HepG2 (cell line): ENCODE measurements at regions not wholly inside any gene's neighbourhood (a gene's known extent, or its start where the extent isn't known, plus 50 kb on each side); places are given as distances from the start of the nearest gene placed in this dataset.

Experiments used
- ATAC-seq: fragments of 200-7000 bp; cut with Tn5 transposase; 3 replicates; pipeline ENCODE4 v1.9.1; 2020; ENCODE audit warnings: mild to moderate bottlenecking, moderate library complexity
- BruUV-seq: library from RNA; stranded (reverse); fragments of 400-500 nt; replicated peaks from 2 replicates; lab custom pipeline; 2021; lab: Mats Ljungman, UMichigan
- CTCF ChIA-PET: fragments of 300-600 bp; formaldehyde crosslinking; extraction: SDS; loops from one replicate; lab custom pipeline; 2021; ENCODE audit warnings: low total read pairs, inconsistent platforms, low intra/inter-chr PET ratio; lab: Yijun Ruan, JAX
- POLR2A ChIA-PET: fragments of 350-600 bp; sonication (Branson Sonifier 250); formaldehyde crosslinking; loops from one replicate; lab custom pipeline; 2020; ENCODE audit warnings: antibody characterized with exemption, inconsistent platforms; lab: Yijun Ruan, JAX
- DNase-seq: peaks from one replicate; pipeline ENCODE4 v3.0.0-alpha.2; 2015; ENCODE audit warnings: low spot score
- FAIRE-seq: peaks from 3 replicates; lab custom pipeline; 2011; peaks lifted over from hg19 to GRCh38; lab: Jason Lieb, UNC
- H2AFZ ChIP-seq: one replicate; pipeline ENCODE4 v1.6.1; 2011; ENCODE audit warnings: low read length, inconsistent platforms
- H3K27ac ChIP-seq: fragments of 300-600 bp; 3 replicates; pipeline ENCODE4 v1.8.0; 2011; ENCODE audit warnings: mixed run types, mild to moderate bottlenecking, mixed read lengths, low read length, inconsistent platforms; ENCODE audit not compliant: insufficient read depth; ENCODE audit errors: extremely low read length
- H3K27me3 ChIP-seq, 2 experiments: fragments of 200-600 bp in 1 of 2; 2 replicates in 1 of 2; 3 replicates in 1 of 2; pipeline versions ENCODE4 v1.6.0 to v1.8.0; 2011; ENCODE audit warnings: low read length in 2 of 2, mild to moderate bottlenecking in 2 of 2, moderate library complexity in 2 of 2, inconsistent platforms in 1 of 2; ENCODE audit not compliant: insufficient read depth in 2 of 2, control insufficient read depth in 1 of 2
- H3K36me3 ChIP-seq, 2 experiments: fragments of 200-600 bp in 1 of 2; replicated peaks in 1 of 2; 2 replicates in 1 of 2; 3 replicates in 1 of 2; pipeline versions ENCODE4 v1.5.1 to v1.8.0; 2011; ENCODE audit warnings: low read length in 2 of 2, inconsistent platforms in 1 of 2; ENCODE audit not compliant: insufficient read depth in 2 of 2, control insufficient read depth in 1 of 2
- H3K4me1 ChIP-seq: 2 replicates; pipeline ENCODE4 v1.5.1; 2012; ENCODE audit warnings: low read length, inconsistent platforms; ENCODE audit not compliant: insufficient read depth
- H3K4me2 ChIP-seq: 2 replicates; pipeline ENCODE4 v1.6.0; 2011; ENCODE audit warnings: low read depth, low read length, inconsistent platforms
- H3K4me3 ChIP-seq, 3 experiments: fragments of 200-600 bp in 1 of 3; sonication (generic), shearing (Covaris generic) in 1 of 3; replicated peaks in 1 of 3; 2 replicates each; pipeline ENCODE4 v1.5.1; 2011 to 2016; ENCODE audit warnings: low read length in 3 of 3, inconsistent platforms in 2 of 3, low read depth in 2 of 3, mild to moderate bottlenecking in 2 of 3, control low read depth in 1 of 3, mixed read lengths in 1 of 3; ENCODE audit not compliant: insufficient read depth in 1 of 3
- H3K79me2 ChIP-seq: one replicate; pipeline ENCODE4 v1.6.1; 2011; ENCODE audit warnings: low read length, inconsistent platforms; ENCODE audit not compliant: insufficient read depth
- H3K9ac ChIP-seq: 2 replicates; pipeline ENCODE4 v1.6.0; 2011; ENCODE audit warnings: mild to moderate bottlenecking, low read depth, low read length, inconsistent platforms; ENCODE audit not compliant: insufficient read depth
- H3K9me3 ChIP-seq: 2 replicates; pipeline ENCODE4 v1.5.1; 2012; ENCODE audit warnings: mild to moderate bottlenecking, low read length
- H4K20me1 ChIP-seq: 2 replicates; pipeline ENCODE4 v1.6.0; 2011; ENCODE audit warnings: inconsistent platforms, mild to moderate bottlenecking, low read length, moderate library complexity; ENCODE audit not compliant: insufficient read depth
- MATR3 ChIP-seq: sonication (generic); formaldehyde crosslinking; IDR thresholded peaks from 2 replicates; pipeline ENCODE4 v1.4.0; 2020; ENCODE audit warnings: missing genetic modification reagents
- POLR2AphosphoS2 ChIP-seq: IDR thresholded peaks from 2 replicates; pipeline ENCODE4 v1.6.1; 2011; ENCODE audit warnings: low read depth, low read length, improper control_type of control experiment
- ZBTB20 ChIP-seq: sonication (generic); formaldehyde crosslinking; IDR thresholded peaks from 2 replicates; pipeline ENCODE4 v1.8.1; 2023; ENCODE audit warnings: missing genetic modification reagents, low read depth, mild to moderate bottlenecking, borderline replicate concordance
- ZMYM2 ChIP-seq: sonication (generic); formaldehyde crosslinking; IDR thresholded peaks from 2 replicates; pipeline ENCODE4 v1.8.0; 2022; ENCODE audit warnings: mild to moderate bottlenecking, missing genetic modification reagents
- ZNF30 ChIP-seq: sonication (generic); formaldehyde crosslinking; IDR thresholded peaks from 2 replicates; pipeline ENCODE4 v1.5.0; 2020; ENCODE audit warnings: mild to moderate bottlenecking, missing genetic modification reagents
- ZNF383 ChIP-seq: sonication (generic); formaldehyde crosslinking; IDR thresholded peaks from 2 replicates; pipeline ENCODE4 v1.4.0; 2020; ENCODE audit warnings: missing genetic modification reagents, mild to moderate bottlenecking, borderline replicate concordance
- ZNF672 ChIP-seq: sonication (generic); formaldehyde crosslinking; IDR thresholded peaks from 2 replicates; pipeline ENCODE4 v1.8.1; 2022; ENCODE audit warnings: missing genetic modification reagents
- ZNF703 ChIP-seq: sonication (generic); formaldehyde crosslinking; IDR thresholded peaks from 2 replicates; pipeline ENCODE4 v1.5.1; 2020; ENCODE audit warnings: missing genetic modification reagents, mild to moderate bottlenecking, moderate library complexity, borderline replicate concordance
- in situ Hi-C: cut with HindIII; loops from 2 replicates; pipeline ENCODE4 v1.10.0; 2017; ENCODE audit warnings: low pct_unique_long_range_greater_than_20kb; ENCODE audit not compliant: extremely low pct_ligation_motif_present
- intact Hi-C: fragments of 100-400 bp; cut with micrococcal nuclease; formaldehyde crosslinking; loops from one replicate; pipeline ENCODE4 v1.10.0; 2022; ENCODE audit not compliant: unreplicated experiment
- TF ChIP-seq, protein P1 (sequence below): sonication (generic); formaldehyde crosslinking; conservative IDR thresholded peaks from 2 replicates; pipeline ENCODE4 v1.5.0; 2020; ENCODE audit warnings: missing genetic modification reagents
- TF ChIP-seq, protein P2 (sequence below): sonication (generic); formaldehyde crosslinking; IDR thresholded peaks from 2 replicates; pipeline ENCODE4 v1.5.1; 2020; ENCODE audit warnings: missing genetic modification reagents, mild to moderate bottlenecking, borderline replicate concordance
- TF ChIP-seq, protein P3 (sequence below): sonication (generic); formaldehyde crosslinking; IDR thresholded peaks from one replicate; pipeline ENCODE4 v1.5.1; 2020; ENCODE audit warnings: mild to moderate bottlenecking, missing genetic modification reagents; ENCODE audit errors: not compliant biosample characterization

DNA sequence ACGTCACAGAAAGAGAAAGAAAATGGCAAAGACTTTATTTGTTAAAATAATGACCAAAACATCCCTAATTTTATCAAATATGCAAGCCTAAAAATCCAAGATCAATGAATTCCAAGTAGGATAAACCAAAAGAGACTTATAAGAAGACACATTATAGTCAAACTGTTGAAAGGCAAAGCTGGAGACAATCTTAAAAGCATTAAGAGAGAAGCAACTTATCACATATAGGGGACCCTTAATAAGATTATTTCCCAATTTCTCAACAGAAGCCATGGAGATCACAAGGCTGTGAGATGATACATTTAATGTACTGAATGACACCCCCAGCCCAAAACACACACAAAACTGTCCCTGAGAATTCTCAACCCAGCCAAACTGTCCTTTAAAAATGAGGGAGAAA, 228.7 kb downstream of the COG6 start (continued):
- TF ChIP-seq, protein P1, sequence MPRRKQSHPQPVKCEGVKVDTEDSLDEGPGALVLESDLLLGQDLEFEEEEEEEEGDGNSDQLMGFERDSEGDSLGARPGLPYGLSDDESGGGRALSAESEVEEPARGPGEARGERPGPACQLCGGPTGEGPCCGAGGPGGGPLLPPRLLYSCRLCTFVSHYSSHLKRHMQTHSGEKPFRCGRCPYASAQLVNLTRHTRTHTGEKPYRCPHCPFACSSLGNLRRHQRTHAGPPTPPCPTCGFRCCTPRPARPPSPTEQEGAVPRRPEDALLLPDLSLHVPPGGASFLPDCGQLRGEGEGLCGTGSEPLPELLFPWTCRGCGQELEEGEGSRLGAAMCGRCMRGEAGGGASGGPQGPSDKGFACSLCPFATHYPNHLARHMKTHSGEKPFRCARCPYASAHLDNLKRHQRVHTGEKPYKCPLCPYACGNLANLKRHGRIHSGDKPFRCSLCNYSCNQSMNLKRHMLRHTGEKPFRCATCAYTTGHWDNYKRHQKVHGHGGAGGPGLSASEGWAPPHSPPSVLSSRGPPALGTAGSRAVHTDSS (CRISPR knock-in tag) = no peak
- TF ChIP-seq, protein P2, sequence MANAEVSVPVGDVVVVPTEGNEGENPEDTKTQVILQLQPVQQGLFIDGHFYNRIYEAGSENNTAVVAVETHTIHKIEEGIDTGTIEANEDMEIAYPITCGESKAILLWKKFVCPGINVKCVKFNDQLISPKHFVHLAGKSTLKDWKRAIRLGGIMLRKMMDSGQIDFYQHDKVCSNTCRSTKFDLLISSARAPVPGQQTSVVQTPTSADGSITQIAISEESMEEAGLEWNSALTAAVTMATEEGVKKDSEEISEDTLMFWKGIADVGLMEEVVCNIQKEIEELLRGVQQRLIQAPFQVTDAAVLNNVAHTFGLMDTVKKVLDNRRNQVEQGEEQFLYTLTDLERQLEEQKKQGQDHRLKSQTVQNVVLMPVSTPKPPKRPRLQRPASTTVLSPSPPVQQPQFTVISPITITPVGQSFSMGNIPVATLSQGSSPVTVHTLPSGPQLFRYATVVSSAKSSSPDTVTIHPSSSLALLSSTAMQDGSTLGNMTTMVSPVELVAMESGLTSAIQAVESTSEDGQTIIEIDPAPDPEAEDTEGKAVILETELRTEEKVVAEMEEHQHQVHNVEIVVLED (CRISPR knock-in tag) = no peak
- TF ChIP-seq ZNF703 (CRISPR knock-in tag) = no peak
- no peak for TF ChIP-seq POLR2AphosphoS2
- no peak for TF ChIP-seq MATR3 (CRISPR knock-in tag)

DNA sequence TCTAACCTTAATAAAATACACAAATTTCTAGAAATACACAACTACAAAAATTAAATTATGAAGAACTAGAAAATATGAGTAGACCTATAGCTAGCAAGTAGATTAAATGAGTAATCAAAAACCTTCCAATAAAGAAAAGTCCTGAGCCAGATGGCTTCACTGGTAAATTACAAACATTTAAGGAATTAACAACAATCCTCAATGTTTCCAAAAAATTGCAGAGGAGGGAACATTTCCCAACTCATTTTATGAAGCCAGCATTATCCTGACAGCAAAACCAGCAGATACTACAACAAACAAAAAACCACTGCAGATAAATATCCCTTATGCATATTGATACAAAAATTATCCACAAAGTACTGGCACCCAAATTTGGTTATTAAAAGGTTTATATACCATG, 230.9 kb downstream of the COG6 start:
- ATAC-seq (no peak), FAIRE-seq (no peak), DNase-seq (no peak)
- ChIA-PET CTCF (no interaction called here), POLR2A (no interaction called here)
- no peak overlapping the region for H3K4me3 ChIP-seq
- H3K36me3 ChIP-seq = no peaks in the 10 kb centered on the region
- H3K9ac ChIP-seq = no peak overlapping the region
- H2AFZ ChIP-seq = no peak overlapping the region
- no peaks in the 10 kb centered on the region for H3K79me2 ChIP-seq
- in situ Hi-C loops (no loop called here), intact Hi-C loops (no loop called here)
- no peaks in the 10 kb centered on the region for H3K4me1 ChIP-seq
- H4K20me1 ChIP-seq = no peaks in the 10 kb centered on the region
- no TSS peak for BruUV-seq
- 0 out of 5 replicates have a peak, but pooled peaks cover 0 to 1% of the 10 kb centered on the region in 2 experiments for H3K27me3 ChIP-seq
- peaks cover 15% of the 10 kb centered on the region; the same call in 1 of the 2 replicates for H3K9me3 ChIP-seq
- H3K27ac ChIP-seq = no peak overlapping the region
- H3K4me2 ChIP-seq = no peak overlapping the region
- no peak for TF ChIP-seq ZNF672
- no peak for TF ChIP-seq ZBTB20 (CRISPR knock-in tag)
- TF ChIP-seq ZNF30 (CRISPR knock-in tag) = no peak
- TF ChIP-seq ZNF383 (CRISPR knock-in tag) = no peak
- no peak for TF ChIP-seq ZMYM2 (CRISPR knock-in tag)
- TF ChIP-seq, protein P3, sequence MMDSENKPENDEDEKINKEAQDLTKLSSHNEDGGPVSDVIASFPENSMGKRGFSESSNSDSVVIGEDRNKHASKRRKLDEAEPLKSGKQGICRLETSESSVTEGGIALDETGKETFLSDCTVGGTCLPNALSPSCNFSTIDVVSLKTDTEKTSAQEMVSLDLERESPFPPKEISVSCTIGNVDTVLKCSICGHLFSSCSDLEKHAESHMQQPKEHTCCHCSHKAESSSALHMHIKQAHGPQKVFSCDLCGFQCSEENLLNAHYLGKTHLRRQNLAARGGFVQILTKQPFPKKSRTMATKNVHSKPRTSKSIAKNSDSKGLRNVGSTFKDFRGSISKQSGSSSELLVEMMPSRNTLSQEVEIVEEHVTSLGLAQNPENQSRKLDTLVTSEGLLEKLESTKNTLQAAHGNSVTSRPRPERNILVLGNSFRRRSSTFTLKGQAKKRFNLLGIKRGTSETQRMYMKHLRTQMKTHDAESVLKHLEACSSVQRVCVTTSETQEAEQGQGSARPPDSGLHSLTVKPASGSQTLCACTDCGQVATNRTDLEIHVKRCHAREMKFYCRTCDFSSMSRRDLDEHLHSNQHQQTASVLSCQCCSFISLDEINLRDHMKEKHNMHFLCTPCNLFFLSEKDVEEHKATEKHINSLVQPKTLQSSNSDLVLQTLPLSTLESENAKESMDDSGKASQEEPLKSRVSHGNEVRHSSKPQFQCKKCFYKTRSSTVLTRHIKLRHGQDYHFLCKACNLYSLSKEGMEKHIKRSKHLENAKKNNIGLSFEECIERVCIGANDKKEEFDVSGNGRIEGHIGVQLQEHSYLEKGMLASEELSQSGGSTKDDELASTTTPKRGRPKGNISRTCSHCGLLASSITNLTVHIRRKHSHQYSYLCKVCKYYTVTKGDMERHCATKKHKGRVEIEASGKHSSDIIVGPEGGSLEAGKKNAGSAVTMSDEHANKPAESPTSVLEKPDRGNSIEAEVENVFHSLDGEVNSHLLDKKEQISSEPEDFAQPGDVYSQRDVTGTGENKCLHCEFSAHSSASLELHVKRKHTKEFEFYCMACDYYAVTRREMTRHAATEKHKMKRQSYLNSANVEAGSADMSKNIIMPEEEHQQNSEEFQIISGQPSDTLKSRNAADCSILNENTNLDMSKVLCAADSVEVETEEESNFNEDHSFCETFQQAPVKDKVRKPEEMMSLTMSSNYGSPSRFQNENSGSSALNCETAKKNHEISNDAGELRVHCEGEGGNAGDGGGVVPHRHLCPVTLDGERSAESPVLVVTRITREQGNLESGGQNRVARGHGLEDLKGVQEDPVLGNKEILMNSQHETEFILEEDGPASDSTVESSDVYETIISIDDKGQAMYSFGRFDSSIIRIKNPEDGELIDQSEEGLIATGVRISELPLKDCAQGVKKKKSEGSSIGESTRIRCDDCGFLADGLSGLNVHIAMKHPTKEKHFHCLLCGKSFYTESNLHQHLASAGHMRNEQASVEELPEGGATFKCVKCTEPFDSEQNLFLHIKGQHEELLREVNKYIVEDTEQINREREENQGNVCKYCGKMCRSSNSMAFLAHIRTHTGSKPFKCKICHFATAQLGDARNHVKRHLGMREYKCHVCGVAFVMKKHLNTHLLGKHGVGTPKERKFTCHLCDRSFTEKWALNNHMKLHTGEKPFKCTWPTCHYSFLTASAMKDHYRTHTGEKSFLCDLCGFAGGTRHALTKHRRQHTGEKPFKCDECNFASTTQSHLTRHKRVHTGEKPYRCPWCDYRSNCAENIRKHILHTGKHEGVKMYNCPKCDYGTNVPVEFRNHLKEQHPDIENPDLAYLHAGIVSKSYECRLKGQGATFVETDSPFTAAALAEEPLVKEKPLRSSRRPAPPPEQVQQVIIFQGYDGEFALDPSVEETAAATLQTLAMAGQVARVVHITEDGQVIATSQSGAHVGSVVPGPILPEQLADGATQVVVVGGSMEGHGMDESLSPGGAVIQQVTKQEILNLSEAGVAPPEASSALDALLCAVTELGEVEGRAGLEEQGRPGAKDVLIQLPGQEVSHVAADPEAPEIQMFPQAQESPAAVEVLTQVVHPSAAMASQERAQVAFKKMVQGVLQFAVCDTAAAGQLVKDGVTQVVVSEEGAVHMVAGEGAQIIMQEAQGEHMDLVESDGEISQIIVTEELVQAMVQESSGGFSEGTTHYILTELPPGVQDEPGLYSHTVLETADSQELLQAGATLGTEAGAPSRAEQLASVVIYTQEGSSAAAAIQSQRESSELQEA (CRISPR knock-in tag) = no peak
